Inferior parietal cortex (tissue), 1 donor: ENCODE measurements at regions not wholly inside any gene's neighbourhood (a gene's known extent, or its start where the extent isn't known, plus 50 kb on each side); places are given as distances from the start of the nearest gene placed in this dataset.

ENCODE experiments used
- DNase-seq: peaks from one replicate; pipeline ENCODE4 v3.0.0-alpha.2; 2016; ENCODE audit errors: extremely low spot score

GRCh38 chr16:50419116-50419515, 50.3 kb upstream of the BRD7 start:
- no peak for DNase-seq
